ENCODE measurements at regions not wholly inside any gene's neighbourhood (a gene's known extent, or its start where the extent isn't known, plus 50 kb on each side); places are given as distances from the start of the nearest gene placed in this dataset.

DNA sequence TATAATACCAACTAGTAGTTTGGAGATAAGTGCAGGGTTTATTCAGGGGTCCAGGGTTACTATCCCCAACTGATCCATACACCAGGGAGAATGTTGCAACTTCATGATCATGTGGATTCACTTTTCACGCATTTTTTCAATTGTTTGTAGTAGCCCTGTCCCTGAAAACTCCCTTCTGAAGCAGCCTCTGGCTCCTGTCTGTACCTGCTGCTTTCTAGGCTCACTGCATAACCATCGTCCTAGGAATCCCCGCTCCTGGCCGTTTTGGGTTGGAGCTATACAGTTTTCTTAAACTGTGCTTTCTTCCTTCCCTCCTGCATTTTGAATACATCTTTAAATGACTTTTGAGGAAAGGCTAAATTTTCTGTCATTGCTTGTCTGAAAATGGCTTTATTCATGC lies 154.1 kb downstream of the SDHAF3 start (continued):
- TF ChIP-seq, protein P1, sequence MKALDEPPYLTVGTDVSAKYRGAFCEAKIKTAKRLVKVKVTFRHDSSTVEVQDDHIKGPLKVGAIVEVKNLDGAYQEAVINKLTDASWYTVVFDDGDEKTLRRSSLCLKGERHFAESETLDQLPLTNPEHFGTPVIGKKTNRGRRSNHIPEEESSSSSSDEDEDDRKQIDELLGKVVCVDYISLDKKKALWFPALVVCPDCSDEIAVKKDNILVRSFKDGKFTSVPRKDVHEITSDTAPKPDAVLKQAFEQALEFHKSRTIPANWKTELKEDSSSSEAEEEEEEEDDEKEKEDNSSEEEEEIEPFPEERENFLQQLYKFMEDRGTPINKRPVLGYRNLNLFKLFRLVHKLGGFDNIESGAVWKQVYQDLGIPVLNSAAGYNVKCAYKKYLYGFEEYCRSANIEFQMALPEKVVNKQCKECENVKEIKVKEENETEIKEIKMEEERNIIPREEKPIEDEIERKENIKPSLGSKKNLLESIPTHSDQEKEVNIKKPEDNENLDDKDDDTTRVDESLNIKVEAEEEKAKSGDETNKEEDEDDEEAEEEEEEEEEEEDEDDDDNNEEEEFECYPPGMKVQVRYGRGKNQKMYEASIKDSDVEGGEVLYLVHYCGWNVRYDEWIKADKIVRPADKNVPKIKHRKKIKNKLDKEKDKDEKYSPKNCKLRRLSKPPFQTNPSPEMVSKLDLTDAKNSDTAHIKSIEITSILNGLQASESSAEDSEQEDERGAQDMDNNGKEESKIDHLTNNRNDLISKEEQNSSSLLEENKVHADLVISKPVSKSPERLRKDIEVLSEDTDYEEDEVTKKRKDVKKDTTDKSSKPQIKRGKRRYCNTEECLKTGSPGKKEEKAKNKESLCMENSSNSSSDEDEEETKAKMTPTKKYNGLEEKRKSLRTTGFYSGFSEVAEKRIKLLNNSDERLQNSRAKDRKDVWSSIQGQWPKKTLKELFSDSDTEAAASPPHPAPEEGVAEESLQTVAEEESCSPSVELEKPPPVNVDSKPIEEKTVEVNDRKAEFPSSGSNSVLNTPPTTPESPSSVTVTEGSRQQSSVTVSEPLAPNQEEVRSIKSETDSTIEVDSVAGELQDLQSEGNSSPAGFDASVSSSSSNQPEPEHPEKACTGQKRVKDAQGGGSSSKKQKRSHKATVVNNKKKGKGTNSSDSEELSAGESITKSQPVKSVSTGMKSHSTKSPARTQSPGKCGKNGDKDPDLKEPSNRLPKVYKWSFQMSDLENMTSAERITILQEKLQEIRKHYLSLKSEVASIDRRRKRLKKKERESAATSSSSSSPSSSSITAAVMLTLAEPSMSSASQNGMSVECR (CRISPR knock-in tag; IDR thresholded peaks at IDR 0.05; ENCODE audit: borderline replicate concordance) = no peak
- TF ChIP-seq, protein P2, sequence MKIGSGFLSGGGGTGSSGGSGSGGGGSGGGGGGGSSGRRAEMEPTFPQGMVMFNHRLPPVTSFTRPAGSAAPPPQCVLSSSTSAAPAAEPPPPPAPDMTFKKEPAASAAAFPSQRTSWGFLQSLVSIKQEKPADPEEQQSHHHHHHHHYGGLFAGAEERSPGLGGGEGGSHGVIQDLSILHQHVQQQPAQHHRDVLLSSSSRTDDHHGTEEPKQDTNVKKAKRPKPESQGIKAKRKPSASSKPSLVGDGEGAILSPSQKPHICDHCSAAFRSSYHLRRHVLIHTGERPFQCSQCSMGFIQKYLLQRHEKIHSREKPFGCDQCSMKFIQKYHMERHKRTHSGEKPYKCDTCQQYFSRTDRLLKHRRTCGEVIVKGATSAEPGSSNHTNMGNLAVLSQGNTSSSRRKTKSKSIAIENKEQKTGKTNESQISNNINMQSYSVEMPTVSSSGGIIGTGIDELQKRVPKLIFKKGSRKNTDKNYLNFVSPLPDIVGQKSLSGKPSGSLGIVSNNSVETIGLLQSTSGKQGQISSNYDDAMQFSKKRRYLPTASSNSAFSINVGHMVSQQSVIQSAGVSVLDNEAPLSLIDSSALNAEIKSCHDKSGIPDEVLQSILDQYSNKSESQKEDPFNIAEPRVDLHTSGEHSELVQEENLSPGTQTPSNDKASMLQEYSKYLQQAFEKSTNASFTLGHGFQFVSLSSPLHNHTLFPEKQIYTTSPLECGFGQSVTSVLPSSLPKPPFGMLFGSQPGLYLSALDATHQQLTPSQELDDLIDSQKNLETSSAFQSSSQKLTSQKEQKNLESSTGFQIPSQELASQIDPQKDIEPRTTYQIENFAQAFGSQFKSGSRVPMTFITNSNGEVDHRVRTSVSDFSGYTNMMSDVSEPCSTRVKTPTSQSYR (CRISPR knock-in tag; IDR thresholded peaks at IDR 0.05) = no peak
- TF ChIP-seq EMX1 (CRISPR knock-in tag; IDR thresholded peaks at IDR 0.05) (no peak), ATF1 (CRISPR knock-in tag; IDR thresholded peaks at IDR 0.05) (no peak), ZNF416 (CRISPR knock-in tag; IDR thresholded peaks at IDR 0.05) (no peak), ZNF263 (CRISPR knock-in tag; IDR thresholded peaks at IDR 0.05; ENCODE audit: low read depth) (no peak), SOX15 (CRISPR knock-in tag; IDR thresholded peaks at IDR 0.05) (no peak)
- TF ChIP-seq, protein P3, sequence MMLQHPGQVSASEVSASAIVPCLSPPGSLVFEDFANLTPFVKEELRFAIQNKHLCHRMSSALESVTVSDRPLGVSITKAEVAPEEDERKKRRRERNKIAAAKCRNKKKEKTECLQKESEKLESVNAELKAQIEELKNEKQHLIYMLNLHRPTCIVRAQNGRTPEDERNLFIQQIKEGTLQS (CRISPR knock-in tag; conservative IDR thresholded peaks at IDR 0.05) = no peak

- H3K27ac Mint-ChIP-seq = no peak overlapping the region
These were observed 154.9 kb downstream of the SDHAF3 start for GRCh38 chr7:97272237-97272975.

More at GRCh38 chr7:97272237-97272975, 154.9 kb downstream of the SDHAF3 start:
- Mint-ChIP-seq H3K9me3 (no peaks in the 10 kb centered on the region), H3K27me3 (ENCODE audit: low read depth) (no peaks in the 10 kb centered on the region), H3K4me3 (no peak overlapping the region), H3K36me3 (no peaks in the 10 kb centered on the region), H3K4me1 (peaks cover 35% of the 10 kb centered on the region)
- ATAC-seq = no peak
- POLR2A ChIA-PET = interaction anchor here (0.5 kb wide), 1 partner anchor 1019 kb away, joined by 3 read pairs; no protein-coding TSS in a partner anchor
- DNase-seq (ENCODE audit: low spot score) = no peak
- TF ChIP-seq PREB (CRISPR knock-in tag; IDR thresholded peaks at IDR 0.05; ENCODE audit: borderline replicate concordance) = no peak
- TF ChIP-seq GTF2I (CRISPR knock-in tag; conservative IDR thresholded peaks at IDR 0.05) = no peak
- no peak for TF ChIP-seq MXD4 (CRISPR knock-in tag; IDR thresholded peaks at IDR 0.05; ENCODE audit: borderline replicate concordance)
- TF ChIP-seq ELF4 (CRISPR knock-in tag; IDR thresholded peaks at IDR 0.05; ENCODE audit: low read depth) = no peak
- TF ChIP-seq SMAD4 (CRISPR knock-in tag; IDR thresholded peaks at IDR 0.05) = no peak
- TF ChIP-seq, protein P4, sequence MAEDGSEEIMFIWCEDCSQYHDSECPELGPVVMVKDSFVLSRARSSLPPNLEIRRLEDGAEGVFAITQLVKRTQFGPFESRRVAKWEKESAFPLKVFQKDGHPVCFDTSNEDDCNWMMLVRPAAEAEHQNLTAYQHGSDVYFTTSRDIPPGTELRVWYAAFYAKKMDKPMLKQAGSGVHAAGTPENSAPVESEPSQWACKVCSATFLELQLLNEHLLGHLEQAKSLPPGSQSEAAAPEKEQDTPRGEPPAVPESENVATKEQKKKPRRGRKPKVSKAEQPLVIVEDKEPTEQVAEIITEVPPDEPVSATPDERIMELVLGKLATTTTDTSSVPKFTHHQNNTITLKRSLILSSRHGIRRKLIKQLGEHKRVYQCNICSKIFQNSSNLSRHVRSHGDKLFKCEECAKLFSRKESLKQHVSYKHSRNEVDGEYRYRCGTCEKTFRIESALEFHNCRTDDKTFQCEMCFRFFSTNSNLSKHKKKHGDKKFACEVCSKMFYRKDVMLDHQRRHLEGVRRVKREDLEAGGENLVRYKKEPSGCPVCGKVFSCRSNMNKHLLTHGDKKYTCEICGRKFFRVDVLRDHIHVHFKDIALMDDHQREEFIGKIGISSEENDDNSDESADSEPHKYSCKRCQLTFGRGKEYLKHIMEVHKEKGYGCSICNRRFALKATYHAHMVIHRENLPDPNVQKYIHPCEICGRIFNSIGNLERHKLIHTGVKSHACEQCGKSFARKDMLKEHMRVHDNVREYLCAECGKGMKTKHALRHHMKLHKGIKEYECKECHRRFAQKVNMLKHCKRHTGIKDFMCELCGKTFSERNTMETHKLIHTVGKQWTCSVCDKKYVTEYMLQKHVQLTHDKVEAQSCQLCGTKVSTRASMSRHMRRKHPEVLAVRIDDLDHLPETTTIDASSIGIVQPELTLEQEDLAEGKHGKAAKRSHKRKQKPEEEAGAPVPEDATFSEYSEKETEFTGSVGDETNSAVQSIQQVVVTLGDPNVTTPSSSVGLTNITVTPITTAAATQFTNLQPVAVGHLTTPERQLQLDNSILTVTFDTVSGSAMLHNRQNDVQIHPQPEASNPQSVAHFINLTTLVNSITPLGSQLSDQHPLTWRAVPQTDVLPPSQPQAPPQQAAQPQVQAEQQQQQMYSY (CRISPR knock-in tag; IDR thresholded peaks at IDR 0.05) = no peak
- no peak for TF ChIP-seq E2F4 (CRISPR knock-in tag; IDR thresholded peaks at IDR 0.05; ENCODE audit: borderline replicate concordance, low read depth)
- no peak for TF ChIP-seq IRF1 (CRISPR knock-in tag; IDR thresholded peaks at IDR 0.05)
- CTCF ChIA-PET = no interaction called here

All from WTC11 (cell line).